HepG2 (cell line): ENCODE measurements at regions not wholly inside any gene's neighbourhood (a gene's known extent, or its start where the extent isn't known, plus 50 kb on each side); places are given as distances from the start of the nearest gene placed in this dataset.
"Not testable (repeated sequence)": the region's sequence is repeated elsewhere in the genome, so short reads cannot be mapped to it uniquely, and the experiment has no call there.

Source experiments
- ATAC-seq: fragments of 200-7000 bp; cut with Tn5 transposase; 3 replicates; pipeline ENCODE4 v1.9.1; 2020; ENCODE audit warnings: mild to moderate bottlenecking, moderate library complexity
- BruUV-seq: library from RNA; stranded (reverse); fragments of 400-500 nt; replicated peaks from 2 replicates; lab custom pipeline; 2021; lab: Mats Ljungman, UMichigan
- CTCF ChIA-PET: fragments of 300-600 bp; formaldehyde crosslinking; extraction: SDS; loops from one replicate; lab custom pipeline; 2021; ENCODE audit warnings: low total read pairs, inconsistent platforms, low intra/inter-chr PET ratio; lab: Yijun Ruan, JAX
- POLR2A ChIA-PET: fragments of 350-600 bp; sonication (Branson Sonifier 250); formaldehyde crosslinking; loops from one replicate; lab custom pipeline; 2020; ENCODE audit warnings: antibody characterized with exemption, inconsistent platforms; lab: Yijun Ruan, JAX
- DNase-seq: peaks from one replicate; pipeline ENCODE4 v3.0.0-alpha.2; 2015; ENCODE audit warnings: low spot score
- FAIRE-seq: peaks from 3 replicates; lab custom pipeline; 2011; peaks lifted over from hg19 to GRCh38; lab: Jason Lieb, UNC
- H2AFZ ChIP-seq: one replicate; pipeline ENCODE4 v1.6.1; 2011; ENCODE audit warnings: low read length, inconsistent platforms
- H3K27ac ChIP-seq: fragments of 300-600 bp; 3 replicates; pipeline ENCODE4 v1.8.0; 2011; ENCODE audit warnings: mixed run types, mild to moderate bottlenecking, mixed read lengths, low read length, inconsistent platforms; ENCODE audit not compliant: insufficient read depth; ENCODE audit errors: extremely low read length
- H3K27me3 ChIP-seq, 2 experiments: fragments of 200-600 bp in 1 of 2; 2 replicates in 1 of 2; 3 replicates in 1 of 2; pipeline versions ENCODE4 v1.6.0 to v1.8.0; 2011; ENCODE audit warnings: low read length in 2 of 2, mild to moderate bottlenecking in 2 of 2, moderate library complexity in 2 of 2, inconsistent platforms in 1 of 2; ENCODE audit not compliant: insufficient read depth in 2 of 2, control insufficient read depth in 1 of 2
- H3K36me3 ChIP-seq, 2 experiments: fragments of 200-600 bp in 1 of 2; replicated peaks in 1 of 2; 2 replicates in 1 of 2; 3 replicates in 1 of 2; pipeline versions ENCODE4 v1.5.1 to v1.8.0; 2011; ENCODE audit warnings: low read length in 2 of 2, inconsistent platforms in 1 of 2; ENCODE audit not compliant: insufficient read depth in 2 of 2, control insufficient read depth in 1 of 2
- H3K4me1 ChIP-seq: 2 replicates; pipeline ENCODE4 v1.5.1; 2012; ENCODE audit warnings: low read length, inconsistent platforms; ENCODE audit not compliant: insufficient read depth
- H3K4me2 ChIP-seq: 2 replicates; pipeline ENCODE4 v1.6.0; 2011; ENCODE audit warnings: low read depth, low read length, inconsistent platforms
- H3K4me3 ChIP-seq, 3 experiments: fragments of 200-600 bp in 1 of 3; sonication (generic), shearing (Covaris generic) in 1 of 3; replicated peaks in 1 of 3; 2 replicates each; pipeline ENCODE4 v1.5.1; 2011 to 2016; ENCODE audit warnings: low read length in 3 of 3, inconsistent platforms in 2 of 3, low read depth in 2 of 3, mild to moderate bottlenecking in 2 of 3, control low read depth in 1 of 3, mixed read lengths in 1 of 3; ENCODE audit not compliant: insufficient read depth in 1 of 3
- H3K79me2 ChIP-seq: one replicate; pipeline ENCODE4 v1.6.1; 2011; ENCODE audit warnings: low read length, inconsistent platforms; ENCODE audit not compliant: insufficient read depth
- H3K9ac ChIP-seq: 2 replicates; pipeline ENCODE4 v1.6.0; 2011; ENCODE audit warnings: mild to moderate bottlenecking, low read depth, low read length, inconsistent platforms; ENCODE audit not compliant: insufficient read depth
- H3K9me3 ChIP-seq: 2 replicates; pipeline ENCODE4 v1.5.1; 2012; ENCODE audit warnings: mild to moderate bottlenecking, low read length
- H4K20me1 ChIP-seq: 2 replicates; pipeline ENCODE4 v1.6.0; 2011; ENCODE audit warnings: inconsistent platforms, mild to moderate bottlenecking, low read length, moderate library complexity; ENCODE audit not compliant: insufficient read depth
- BCL6 ChIP-seq: IDR thresholded peaks from 2 replicates; pipeline ENCODE4 v1.6.1; 2016; ENCODE audit warnings: missing genetic modification reagents, missing compliant biosample characterization
- WGBS: methylation state at CpG from one replicate; pipeline ENCODE4 v1.1.6; 2017; ENCODE audit warnings: low lambda C conversion rate; 5-methylcytosine and 5-hydroxymethylcytosine counted together
- in situ Hi-C: cut with HindIII; loops from 2 replicates; pipeline ENCODE4 v1.10.0; 2017; ENCODE audit warnings: low pct_unique_long_range_greater_than_20kb; ENCODE audit not compliant: extremely low pct_ligation_motif_present
- intact Hi-C: fragments of 100-400 bp; cut with micrococcal nuclease; formaldehyde crosslinking; loops from one replicate; pipeline ENCODE4 v1.10.0; 2022; ENCODE audit not compliant: unreplicated experiment

DNA sequence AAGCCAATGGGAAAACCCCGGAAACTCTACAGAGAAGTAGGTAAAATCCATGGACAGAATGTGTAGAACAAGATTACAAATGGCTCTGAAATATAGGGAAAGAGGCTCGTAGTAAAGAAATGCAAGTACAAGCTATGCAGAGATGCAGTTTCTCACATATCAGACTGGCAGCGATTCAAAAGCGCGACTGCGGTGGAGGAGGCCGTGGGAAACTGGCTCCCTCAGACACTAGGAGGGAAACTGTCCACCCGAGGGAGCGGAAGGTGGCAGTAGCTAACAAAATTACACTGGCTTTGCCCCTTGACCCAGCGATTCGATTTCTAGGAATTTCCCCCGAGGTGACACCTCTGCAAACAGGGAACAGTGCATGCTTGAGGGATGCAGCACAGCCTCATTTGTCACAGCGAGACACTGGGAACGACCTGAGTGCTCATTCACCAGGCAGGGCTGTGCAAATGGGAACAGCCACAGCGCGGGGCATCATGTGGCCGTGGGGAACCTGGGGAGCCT lies 349.3 kb downstream of the CNTNAP3B start:
- H4K20me1 ChIP-seq, intact Hi-C loops, in situ Hi-C loops, ATAC-seq, H3K4me2 ChIP-seq, H3K9me3 ChIP-seq, H3K27me3 ChIP-seq, H3K4me3 ChIP-seq, H2AFZ ChIP-seq, CTCF ChIA-PET, H3K36me3 ChIP-seq, H3K79me2 ChIP-seq, H3K9ac ChIP-seq, BruUV-seq, H3K27ac ChIP-seq, FAIRE-seq, DNase-seq: not testable (repeated sequence)
- peak; percentile 89 for TF ChIP-seq BCL6 (CRISPR knock-in tag)
- TF ChIP-seq, all 625 proteins: peak for 1; not testable (repeated sequence) for 624
- H3K4me1 ChIP-seq, POLR2A ChIA-PET: not testable (repeated sequence)
- 50% methylated on average over 9 of the region's 17 CpGs for WGBS

DNA sequence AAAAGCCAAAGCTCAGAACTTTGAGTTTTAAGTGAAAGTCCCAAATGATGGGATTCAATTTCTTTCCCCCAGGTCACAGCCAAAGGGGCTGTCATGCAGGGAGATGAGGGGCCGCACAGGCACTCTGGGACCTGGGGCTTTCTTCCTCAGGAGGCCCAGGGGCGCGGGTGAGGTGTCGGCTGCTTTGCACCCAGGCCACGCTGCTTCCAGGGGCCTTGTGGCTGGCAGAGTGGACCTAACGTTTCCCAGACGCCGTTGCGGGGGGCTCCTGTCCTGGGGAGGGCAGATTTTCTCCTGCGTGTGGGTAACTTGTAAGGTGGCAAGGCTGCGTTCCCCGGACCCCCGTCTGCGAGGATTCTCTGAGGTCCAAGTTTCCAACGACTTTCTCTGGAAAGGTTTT lies 350.0 kb downstream of the CNTNAP3B start:
- in situ Hi-C loops, H3K27me3 ChIP-seq, H2AFZ ChIP-seq, DNase-seq, FAIRE-seq, H4K20me1 ChIP-seq, H3K4me2 ChIP-seq, H3K79me2 ChIP-seq, H3K4me3 ChIP-seq, ATAC-seq, intact Hi-C loops, POLR2A ChIA-PET, CTCF ChIA-PET, H3K9me3 ChIP-seq, BruUV-seq, H3K9ac ChIP-seq, H3K27ac ChIP-seq, H3K36me3 ChIP-seq, H3K4me1 ChIP-seq: not testable (repeated sequence)
- 81% methylated on average over 7 of the region's 15 CpGs for WGBS

GRCh38 chr9:41778535-41779071 lies 350.6 kb downstream of the CNTNAP3B start:
- H3K4me2 ChIP-seq, POLR2A ChIA-PET, H3K27me3 ChIP-seq, BruUV-seq, H3K79me2 ChIP-seq, H2AFZ ChIP-seq, intact Hi-C loops, H3K4me1 ChIP-seq, CTCF ChIA-PET, ATAC-seq, H3K9ac ChIP-seq, H3K9me3 ChIP-seq, H3K4me3 ChIP-seq, H3K27ac ChIP-seq, H3K36me3 ChIP-seq, H4K20me1 ChIP-seq, in situ Hi-C loops, DNase-seq, FAIRE-seq: not testable (repeated sequence)
- 87% methylated on average over 18 of the region's 38 CpGs for WGBS

- H3K79me2 ChIP-seq, CTCF ChIA-PET, H3K9me3 ChIP-seq, BruUV-seq, H3K27ac ChIP-seq, POLR2A ChIA-PET, H3K27me3 ChIP-seq, H3K9ac ChIP-seq, FAIRE-seq, H3K4me2 ChIP-seq, H3K36me3 ChIP-seq, ATAC-seq, H3K4me3 ChIP-seq, H3K4me1 ChIP-seq, DNase-seq, intact Hi-C loops, in situ Hi-C loops, H2AFZ ChIP-seq, H4K20me1 ChIP-seq: not testable (repeated sequence)
- 39% methylated on average over 4 of the region's 10 CpGs for WGBS
Measured at GRCh38 chr9:41777536-41777935, 351.7 kb downstream of the CNTNAP3B start.
